ENCODE measurements at regions not wholly inside any gene's neighbourhood (a gene's known extent, or its start where the extent isn't known, plus 50 kb on each side); places are given as distances from the start of the nearest gene placed in this dataset.
"Not testable (repeated sequence)": the region's sequence is repeated elsewhere in the genome, so short reads cannot be mapped to it uniquely, and the experiment has no call there.

- DNase-seq = no peak
Observed at GRCh38 chr5:6273090-6273735, 105.1 kb downstream of the MED10 start.

DNA sequence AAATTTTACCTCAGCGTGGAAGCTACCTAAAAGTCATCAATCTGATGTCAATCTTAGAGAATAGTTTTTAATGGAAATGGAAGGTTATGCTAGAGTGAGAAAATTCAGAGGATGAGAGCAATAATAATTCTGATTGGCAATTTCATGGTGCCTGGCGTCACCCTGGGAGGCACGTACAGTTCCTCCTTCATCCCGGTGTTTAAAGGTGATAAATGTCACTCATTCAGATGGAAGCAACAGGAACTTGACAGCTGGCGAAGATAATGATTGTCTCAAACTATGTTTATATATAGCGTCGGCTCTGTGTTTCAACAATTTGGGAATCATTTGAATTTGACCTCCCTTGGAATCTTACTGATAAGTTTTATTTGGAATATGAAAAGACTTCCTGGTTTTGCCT lies 108.4 kb downstream of the MED10 start:
- DNase-seq = no peak

- no peak for DNase-seq
Observed at GRCh38 chr5:6266671-6267197, 111.6 kb downstream of the MED10 start.

- no peak for DNase-seq
Observed at GRCh38 chr5:6264394-6264793, 114.0 kb downstream of the MED10 start.

GRCh38 chr5:6262651-6263363 lies 115.5 kb downstream of the MED10 start:
- no peak for DNase-seq

GRCh38 chr5:6261668-6262067 lies 116.7 kb downstream of the MED10 start:
- DNase-seq = no peak

- no peak for DNase-seq
Observed at GRCh38 chr5:6261256-6261655, 117.1 kb downstream of the MED10 start.

DNA sequence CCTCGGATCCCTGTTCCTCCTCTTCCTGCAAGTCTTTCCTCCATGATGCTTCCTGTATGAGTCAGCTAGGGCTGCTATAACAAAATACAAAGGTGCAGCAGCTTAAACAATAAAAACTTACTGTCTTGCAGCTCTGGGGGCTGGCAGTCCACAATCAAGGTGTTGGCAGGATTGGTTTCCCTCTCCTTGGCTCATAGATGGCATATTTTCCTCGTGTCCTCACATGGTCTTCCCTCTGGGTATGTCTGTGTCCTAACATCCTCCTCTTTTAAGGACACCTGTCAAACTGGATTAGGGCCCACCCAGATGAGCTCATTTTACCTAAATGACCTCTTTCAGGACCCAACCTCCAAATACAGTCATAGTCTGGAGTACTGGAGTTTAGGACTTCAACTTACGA lies 117.5 kb downstream of the MED10 start:
- DNase-seq = no peak

DNA sequence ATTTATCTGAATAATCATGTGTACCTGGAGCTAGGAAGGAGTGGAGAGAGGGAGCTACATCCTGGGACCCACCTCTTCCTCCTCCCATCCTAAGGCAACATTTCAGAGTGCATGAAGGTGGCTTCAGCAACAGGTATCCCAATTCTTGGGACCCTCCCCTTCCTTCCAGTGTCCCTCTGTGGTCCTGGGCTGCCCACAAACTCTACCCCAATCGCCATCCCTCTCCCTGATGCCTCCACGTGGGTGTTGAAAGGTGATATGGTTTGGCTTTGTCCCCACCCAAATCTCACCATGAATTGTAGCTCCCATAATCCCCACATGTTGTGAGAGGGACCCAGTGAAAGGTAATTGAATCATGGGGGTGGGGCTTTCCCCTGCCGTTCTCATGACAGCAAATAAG lies 121.4 kb downstream of the MED10 start:
- DNase-seq = no peak

- no peak for DNase-seq
Observed at GRCh38 chr5:6255956-6256355, 122.4 kb downstream of the MED10 start.

DNA sequence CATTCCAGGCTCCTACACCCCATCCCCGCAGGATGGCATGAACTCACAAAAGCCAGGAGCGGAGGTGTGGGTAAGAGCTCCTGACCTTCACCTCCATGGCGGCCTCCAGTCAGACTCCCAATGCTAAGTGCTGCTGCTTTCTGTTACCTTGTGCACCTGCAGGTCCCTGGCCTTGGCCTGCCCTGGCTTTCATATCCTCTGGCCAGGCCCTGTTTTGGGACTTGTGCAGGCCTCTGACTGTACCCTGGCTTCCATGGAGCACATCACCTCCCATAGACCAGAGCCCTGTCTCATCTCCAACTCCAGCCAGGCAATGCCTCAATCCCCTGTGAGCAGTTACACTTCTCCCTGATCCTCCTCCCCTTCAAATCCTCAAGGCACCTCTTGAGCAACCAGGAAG lies 124.5 kb downstream of the MED10 start:
- DNase-seq = no peak

DNA sequence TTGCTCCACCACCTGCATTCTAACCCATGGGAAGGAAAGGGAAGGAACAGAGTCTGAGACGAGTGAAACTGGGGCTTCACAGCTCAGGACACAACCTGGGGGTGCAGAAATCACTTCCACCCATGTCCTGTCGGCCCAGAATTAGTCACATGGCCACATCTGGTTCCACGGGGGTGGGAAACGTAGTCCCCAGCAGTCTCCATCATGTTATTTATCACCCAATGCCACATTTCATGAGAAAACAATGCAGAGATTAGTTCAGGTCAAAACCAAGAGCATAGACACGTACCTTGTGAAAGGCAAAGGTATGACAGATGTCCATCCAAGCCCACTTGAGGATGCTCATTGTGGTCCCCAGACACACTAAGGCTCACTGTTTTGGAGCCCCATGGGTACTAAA lies 125.1 kb downstream of the MED10 start:
- no peak for DNase-seq

DNA sequence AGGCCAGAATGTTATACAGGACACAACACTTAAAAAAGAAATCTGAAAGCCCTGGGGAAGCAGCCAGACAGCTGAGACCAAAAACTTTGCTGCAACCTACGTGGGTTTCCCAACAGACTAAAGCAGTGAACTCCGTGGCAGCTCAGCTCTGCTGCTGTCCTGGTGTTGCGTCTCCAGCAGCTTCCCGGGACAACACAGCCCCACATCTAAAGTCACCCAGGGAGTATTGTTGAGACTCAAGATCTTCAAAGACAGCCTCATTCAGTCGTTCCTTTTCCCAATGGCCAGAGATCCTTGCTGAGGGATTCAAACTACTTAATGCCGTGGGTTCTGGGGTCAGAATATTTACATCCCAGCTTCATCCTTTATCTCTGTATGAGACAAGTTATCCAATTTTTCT lies 125.8 kb downstream of the MED10 start:
- DNase-seq = no peak

- DNase-seq = no peak
Observed at GRCh38 chr5:6251565-6252102, 126.7 kb downstream of the MED10 start.

DNA sequence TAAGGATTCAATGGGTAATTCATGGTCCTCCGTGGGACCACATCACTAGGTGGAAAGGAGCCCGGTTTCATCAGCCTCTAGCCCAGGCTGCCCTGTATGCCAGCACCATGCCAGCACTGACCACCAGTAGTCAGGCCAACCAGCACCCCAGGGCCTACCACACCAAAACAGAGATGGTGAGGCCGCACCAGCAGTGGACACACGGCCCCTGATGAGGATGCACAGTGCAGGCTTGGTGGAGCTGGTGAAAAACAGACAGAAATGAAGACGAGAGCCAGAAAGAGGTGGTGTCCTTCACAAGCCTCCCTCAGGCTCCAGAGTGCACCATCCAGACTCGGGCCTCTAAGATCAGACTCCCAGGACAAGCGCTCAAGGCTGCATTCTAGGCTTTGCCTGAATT lies 128.2 kb downstream of the MED10 start:
- no peak for DNase-seq

GRCh38 chr5:6248132-6248531 lies 130.2 kb downstream of the MED10 start:
- no peak for DNase-seq

GRCh38 chr5:6246820-6247437 lies 131.4 kb downstream of the MED10 start:
- DNase-seq = no peak

DNA sequence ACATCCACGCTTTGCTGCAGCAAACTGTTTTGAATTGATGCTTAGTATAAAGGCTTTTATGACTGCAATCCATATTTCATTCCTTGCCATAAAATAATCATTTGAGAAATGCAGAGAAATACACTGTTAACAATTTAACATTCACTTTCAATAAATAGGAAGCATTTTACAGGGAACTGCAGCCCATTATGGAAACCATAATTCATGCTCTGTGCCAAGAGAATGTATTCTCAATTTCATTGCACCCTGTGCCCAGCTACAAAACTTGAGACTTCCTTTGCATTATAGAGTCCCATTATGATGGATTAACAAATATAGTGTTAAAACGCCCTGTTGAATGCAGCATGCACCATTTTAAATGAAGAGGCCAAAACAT lies 134.0 kb downstream of the MED10 start:
- no peak for DNase-seq

DNA sequence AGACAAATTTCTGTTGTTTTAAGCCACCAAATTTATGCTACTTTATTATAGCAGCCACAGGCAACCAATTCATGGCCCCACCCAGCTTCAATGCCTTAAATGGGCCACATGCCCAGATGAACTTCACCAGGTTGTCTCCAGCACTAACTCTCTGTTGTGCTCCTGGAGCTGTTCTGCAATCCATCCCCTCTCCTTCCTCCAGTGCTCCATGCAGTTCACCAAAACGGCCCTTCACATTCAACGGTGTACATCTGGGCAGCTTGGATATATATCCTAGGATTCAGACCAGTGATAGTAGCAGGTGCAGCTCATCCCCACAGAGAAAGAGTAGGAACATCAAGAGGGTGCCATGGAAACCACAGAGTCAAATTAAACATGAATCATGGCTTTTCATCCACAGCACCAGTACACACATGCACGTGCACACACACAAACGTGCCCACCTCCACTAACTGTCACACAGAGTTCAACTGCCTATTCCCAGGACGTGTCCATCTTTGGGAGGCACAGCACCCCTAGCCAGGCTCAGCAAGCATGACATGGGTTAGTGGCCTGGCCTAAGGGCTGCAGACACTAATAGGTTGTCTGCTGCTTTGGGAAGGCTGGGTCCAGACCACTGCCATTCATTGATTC lies 134.5 kb downstream of the MED10 start:
- no peak for DNase-seq

GRCh38 chr5:6241056-6241455 lies 137.3 kb downstream of the MED10 start:
- not testable (repeated sequence) for DNase-seq

DNA sequence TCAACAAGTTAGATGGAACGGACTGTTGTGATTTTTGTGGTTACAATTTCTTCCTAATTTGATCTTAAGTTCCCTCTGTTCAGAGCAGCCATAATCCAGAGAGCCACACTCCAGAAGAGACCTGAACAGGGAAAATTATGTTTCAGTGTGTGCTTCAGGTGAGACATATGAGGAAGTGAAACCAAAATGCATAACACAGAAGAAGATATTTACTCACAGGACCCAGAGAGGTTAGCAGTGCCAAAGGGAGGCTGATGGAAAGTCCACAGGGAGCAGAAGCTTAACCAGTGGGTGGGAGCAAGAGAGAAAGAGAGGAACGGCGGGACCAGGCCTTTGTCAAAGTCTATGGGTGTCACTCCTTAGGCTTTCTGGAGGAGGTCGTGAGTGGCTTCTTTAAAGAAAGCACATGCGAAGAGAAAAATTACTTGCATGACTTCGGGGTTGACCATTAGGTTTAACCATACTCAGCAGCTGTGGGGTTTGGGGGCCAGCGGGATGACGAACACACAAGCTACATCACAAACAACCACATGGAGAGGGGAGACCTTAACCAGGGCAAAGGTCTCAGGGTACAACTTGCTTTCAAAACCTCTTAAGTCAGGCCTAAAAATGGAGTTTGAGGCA lies 141.4 kb downstream of the MED10 start:
- no peak for DNase-seq

DNA sequence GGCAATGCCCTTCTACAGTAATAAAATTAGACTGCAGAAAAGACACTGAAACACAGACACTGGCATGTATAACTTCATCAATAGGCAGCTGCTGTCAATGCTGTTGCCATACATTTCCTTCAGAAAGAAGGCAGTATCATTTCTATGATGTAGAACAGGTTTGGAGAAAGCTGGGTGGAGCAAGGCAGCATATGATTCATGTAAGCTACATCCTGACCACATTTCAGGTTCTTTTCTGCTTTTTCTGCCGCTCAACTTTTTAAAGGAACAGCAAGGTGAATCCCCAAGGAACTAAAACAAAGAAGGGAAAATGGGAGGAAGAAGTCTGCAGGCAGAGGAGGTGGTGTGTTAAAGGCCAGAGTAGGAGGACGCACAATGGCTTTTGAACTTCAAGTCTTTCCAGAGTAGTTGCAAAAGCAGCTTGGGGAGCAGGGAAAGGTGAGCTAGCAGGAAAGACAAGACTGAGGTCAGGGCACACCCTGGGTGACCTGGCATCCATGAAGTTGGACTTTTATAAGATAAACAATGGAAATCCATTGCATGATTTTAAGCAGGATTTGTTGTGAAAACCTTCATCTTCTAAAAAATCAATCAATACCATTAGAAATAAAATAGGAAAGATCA lies 142.1 kb downstream of the MED10 start:
- DNase-seq = no peak

GRCh38 chr5:6235726-6236125 lies 142.6 kb downstream of the MED10 start:
- DNase-seq = no peak

All from activated CD4-positive, alpha-beta T cell treated with anti-CD3 and anti-CD28 coated beads, Interleukin-2, amount 50 U/mL, for 1 hour (primary cell).